T-helper 1 cell (primary cell): ENCODE measurements at regions not wholly inside any gene's neighbourhood (a gene's known extent, or its start where the extent isn't known, plus 50 kb on each side); places are given as distances from the start of the nearest gene placed in this dataset.
"Not testable (repeated sequence)": the region's sequence is repeated elsewhere in the genome, so short reads cannot be mapped to it uniquely, and the experiment has no call there.

Experiments
- DNase-seq, 5 donors: peaks; one replicate each; pipeline ENCODE4 v3.0.0-alpha.2; 2012 to 2020

DNA sequence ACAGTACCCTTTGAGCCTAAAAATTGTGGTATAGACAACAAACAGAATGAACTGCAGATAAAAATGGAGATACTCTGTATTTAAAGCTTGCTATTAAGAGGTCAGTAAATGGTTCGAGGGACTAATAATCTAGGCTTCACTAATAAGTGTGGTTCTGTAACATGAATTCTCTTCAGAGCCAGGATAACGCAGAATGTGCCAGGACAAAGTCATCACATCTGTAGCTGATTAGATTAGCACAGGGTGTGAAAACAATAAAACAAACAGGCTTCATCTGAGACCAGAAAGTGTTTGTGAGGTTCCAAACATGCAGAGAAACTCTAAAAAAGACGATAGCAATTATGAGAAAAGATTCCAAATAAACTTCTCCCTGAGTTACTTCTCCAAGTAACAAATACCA is 89.1 kb upstream of the LUZP2 start:
- no peak for DNase-seq

DNA sequence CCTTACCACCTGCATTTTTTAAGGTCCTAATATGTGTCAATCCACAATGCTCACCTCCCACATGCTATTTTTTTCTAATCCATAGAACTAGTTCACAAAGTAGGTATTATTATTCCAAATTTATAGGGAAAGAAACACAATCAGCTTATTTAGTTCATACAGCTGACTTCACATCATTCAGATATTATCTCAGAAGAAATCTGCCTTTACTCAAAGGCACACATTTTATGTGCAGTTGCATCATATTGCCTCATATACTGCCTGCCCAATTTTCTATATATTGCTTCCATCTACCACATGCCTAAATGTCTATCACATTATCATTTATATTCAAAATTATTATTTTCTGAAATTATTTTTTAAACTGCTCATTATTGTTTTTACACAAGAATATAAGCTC is 88.7 kb upstream of the LUZP2 start:
- no peak for DNase-seq

DNA sequence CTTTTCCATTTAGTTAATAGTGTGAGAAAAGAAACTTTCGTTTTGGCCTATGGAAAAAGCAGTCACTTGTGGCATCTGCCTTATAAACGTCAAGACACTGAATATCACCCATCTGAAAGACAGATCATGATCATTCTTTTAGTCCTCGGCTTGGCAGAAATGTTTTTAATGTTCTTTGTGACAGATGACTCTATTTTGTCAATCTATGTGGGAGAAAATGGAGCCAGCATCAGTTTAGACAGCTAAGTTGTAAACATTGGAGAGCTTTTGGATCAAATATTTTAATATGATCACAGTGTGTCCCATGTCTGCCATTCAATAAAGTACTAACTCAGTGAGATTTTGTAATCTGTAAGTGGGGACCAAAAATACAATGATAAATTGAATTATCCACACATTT is 85.1 kb upstream of the LUZP2 start:
- no peak for DNase-seq

DNA sequence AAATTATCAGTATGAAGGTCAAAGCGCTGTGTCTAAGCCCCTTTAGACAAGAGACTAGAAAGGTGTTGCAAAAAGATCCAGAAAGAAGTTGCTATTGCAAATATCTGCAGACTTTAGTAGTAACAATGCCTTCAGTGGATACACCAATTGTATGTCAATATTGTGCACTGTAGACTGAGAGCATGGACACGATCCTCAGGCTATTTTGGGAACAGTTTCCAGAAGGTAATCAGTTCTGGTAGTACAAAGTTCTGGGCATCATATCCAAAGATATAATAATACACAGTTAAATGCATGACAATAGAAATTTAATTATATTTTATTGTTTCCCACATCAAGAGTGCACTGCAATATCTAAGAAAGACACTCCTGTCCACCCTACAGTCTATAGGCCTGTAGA is 84.1 kb upstream of the LUZP2 start:
- DNase-seq: no peak

DNA sequence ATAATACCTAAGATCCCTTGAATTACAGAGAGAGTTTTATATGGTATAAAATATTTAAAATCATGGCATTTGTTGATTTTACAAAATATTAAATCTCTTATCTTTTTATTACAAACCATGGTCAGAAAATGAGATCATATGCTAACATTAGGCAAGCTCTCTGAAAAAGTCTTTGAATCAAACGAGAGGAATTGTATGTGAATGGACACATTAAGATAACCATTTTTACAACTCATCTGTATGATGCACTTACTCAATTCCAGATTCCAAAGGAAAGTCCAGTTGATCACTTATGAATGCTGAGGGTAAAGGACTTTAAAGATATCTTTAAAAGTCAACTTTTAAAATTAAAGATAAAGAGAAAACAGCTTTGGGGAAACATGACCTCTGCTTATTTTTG is 83.5 kb upstream of the LUZP2 start:
- DNase-seq: no peak

DNA sequence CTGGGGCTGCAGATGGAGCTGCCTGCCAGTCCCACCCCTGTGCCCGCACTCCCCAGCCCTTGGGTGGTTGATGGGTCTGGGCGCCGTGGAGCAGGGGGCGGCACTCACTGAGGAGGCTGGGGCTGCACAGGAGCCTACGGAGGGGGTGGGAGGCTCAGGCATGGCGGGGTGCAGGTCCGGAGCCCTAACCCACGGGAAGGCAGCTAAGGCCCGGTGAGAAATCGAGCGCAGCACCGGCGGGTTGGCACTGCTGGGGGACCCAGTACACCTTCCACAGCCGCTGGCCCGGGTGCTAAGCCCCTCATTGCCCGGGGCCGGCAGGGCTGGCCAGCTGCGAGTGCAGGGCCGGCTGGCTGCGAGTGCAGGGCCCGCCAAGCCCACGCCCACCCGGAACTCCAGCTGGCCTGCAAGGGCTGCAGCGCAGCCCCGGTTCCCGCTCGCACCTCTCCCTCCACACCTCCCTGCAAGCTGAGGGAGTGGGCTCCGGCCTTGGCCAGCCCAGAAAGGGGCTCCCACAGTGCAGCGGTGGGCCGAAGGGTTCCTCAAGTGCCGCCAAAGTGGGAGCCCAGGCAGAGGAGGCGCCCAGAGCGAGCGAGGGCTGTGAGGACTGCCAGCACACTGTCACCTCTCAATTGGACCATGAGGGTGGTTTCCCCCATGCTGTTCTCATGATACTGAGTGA is 80.8 kb upstream of the LUZP2 start:
- not testable (repeated sequence) for DNase-seq

DNA sequence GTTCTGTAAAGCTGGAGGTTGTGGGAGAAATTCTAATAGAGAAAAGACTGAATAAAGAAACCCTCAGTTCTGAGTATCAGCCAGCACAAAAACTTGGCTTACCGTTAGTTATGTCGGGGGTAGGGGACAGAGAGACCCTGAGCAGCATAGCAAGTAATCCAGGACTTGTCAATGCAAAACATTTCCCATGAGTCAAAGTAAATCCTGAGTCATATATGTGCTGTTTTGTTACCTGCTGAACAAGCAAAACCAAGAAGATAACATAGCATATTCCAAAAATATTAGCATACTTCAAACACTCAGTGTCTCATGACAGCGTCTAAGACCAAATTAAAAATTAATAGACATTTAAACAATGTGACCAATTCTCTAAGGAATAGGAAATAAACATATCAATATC is 75.1 kb upstream of the LUZP2 start:
- DNase-seq: no peak

DNA sequence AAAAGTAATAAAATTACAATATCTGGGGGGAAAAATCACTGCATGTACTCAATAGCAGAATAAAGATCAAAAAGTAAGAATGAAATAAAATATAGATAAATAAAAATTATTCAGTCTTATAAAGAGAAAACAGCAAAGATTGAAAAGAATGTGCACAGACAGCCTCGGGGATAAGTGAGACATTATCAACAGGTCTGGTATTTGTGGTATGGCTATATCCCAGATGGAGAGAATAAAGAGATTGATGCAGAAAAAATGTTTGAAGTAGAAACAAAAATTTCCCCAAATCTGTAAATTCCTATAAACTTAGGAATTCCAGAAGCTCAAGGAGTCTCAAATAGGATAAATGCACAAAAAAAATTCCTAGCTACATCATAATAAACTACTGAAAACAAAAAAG is 74.5 kb upstream of the LUZP2 start:
- DNase-seq: no peak

DNA sequence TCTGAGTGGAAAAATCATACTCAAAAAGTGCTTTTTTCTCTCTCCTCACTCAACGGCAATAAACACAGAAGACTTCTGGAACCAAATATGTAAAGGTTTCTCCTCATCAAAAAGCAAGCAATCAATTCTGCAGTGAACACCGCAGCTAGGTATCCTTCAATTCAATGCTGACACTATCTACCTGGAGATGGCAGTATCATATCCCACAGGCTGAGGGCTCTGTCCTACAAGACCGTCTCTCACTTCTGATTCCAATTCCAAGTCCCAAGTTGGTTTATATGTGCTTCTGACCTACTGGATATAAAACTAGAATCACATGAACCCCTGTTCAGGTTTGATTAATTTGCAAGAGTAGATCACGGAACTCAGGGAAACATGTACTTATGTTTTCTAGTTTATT is 59.7 kb upstream of the LUZP2 start:
- DNase-seq: no peak
